Colonic mucosa (tissue), 4 donors: ENCODE measurements at regions not wholly inside any gene's neighbourhood (a gene's known extent, or its start where the extent isn't known, plus 50 kb on each side); places are given as distances from the start of the nearest gene placed in this dataset.
"Not testable (repeated sequence)": the region's sequence is repeated elsewhere in the genome, so short reads cannot be mapped to it uniquely, and the experiment has no call there.

ENCODE experiments used
- DNase-seq: peaks from one replicate; pipeline ENCODE4 v3.0.0-alpha.2; 2020
- H3K27ac ChIP-seq: fragments of 200-600 bp; one replicate; pipeline ENCODE4 v1.8.0; 2021
- H3K27me3 ChIP-seq: fragments of 200-600 bp; one replicate; pipeline ENCODE4 v1.8.0; 2021
- H3K36me3 ChIP-seq: fragments of 200-600 bp; one replicate; pipeline ENCODE4 v1.8.0; 2021
- H3K4me1 ChIP-seq: fragments of 200-600 bp; one replicate; pipeline ENCODE4 v1.8.0; 2021; ENCODE audit warnings: mild to moderate bottlenecking
- H3K4me3 ChIP-seq: fragments of 200-600 bp; one replicate; pipeline ENCODE4 v1.8.0; 2021
- H3K9ac ChIP-seq, 2 donors: one replicate each; pipeline ENCODE4 v1.7.0; 2013; ENCODE audit warnings: control low read depth in 2 of 2, low read depth in 2 of 2, low read length in 2 of 2
- H3K9me3 ChIP-seq: fragments of 200-600 bp; one replicate; pipeline ENCODE4 v1.8.0; 2021
- CTCF ChIP-seq: fragments of 200-600 bp; IDR thresholded peaks from one replicate; pipeline ENCODE4 v1.8.0; 2022; ENCODE audit warnings: antibody characterized with exemption, mild to moderate bottlenecking
- intact Hi-C: fragments of 100-400 bp; cut with DNase I; formaldehyde crosslinking; loops from one replicate; pipeline ENCODE4 v1.14.1; 2022
- donor health status: healthy.
- donor health status: DM: no; HTN: no; CAD: no.
- donor health status: DM: no; HTN: no; CAD: no.

GRCh38 chr14:106269029-106269428 lies 742.6 kb downstream of the TMEM121 start:
- Histone ChIP-seq H3K27me3 (no peaks in the 10 kb centered on the region), H3K4me1 (no peaks in the 10 kb centered on the region), H3K9ac (no peak overlapping the region), H3K27ac (no peak overlapping the region), H3K36me3 (no peaks in the 10 kb centered on the region), H3K9me3 (no peaks in the 10 kb centered on the region), H3K4me3 (no peak overlapping the region)
- no peak for DNase-seq
- intact Hi-C loops: no loop called here
- TF ChIP-seq CTCF: no peak

- H3K36me3 ChIP-seq: no peaks in the 10 kb centered on the region
- intact Hi-C loops: no loop called here
- H3K4me1 ChIP-seq: no peaks in the 10 kb centered on the region
- no peak for TF ChIP-seq CTCF
- no peaks in the 10 kb centered on the region for H3K9me3 ChIP-seq
- DNase-seq: no peak
- H3K27me3 ChIP-seq: no peaks in the 10 kb centered on the region
- no peak overlapping the region for H3K4me3 ChIP-seq
- no peak overlapping the region for H3K9ac ChIP-seq
- H3K27ac ChIP-seq: no peak overlapping the region
Measured at GRCh38 chr14:106269451-106270204, 743.2 kb downstream of the TMEM121 start.

GRCh38 chr14:106270476-106271121 lies 744.2 kb downstream of the TMEM121 start:
- H3K36me3 ChIP-seq, H3K4me1 ChIP-seq, intact Hi-C loops, H3K9me3 ChIP-seq, H3K27me3 ChIP-seq, H3K9ac ChIP-seq, H3K27ac ChIP-seq, DNase-seq, H3K4me3 ChIP-seq: not testable (repeated sequence)

GRCh38 chr14:106276326-106277267 lies 750.2 kb downstream of the TMEM121 start:
- Histone ChIP-seq H3K27me3 (no peaks in the 10 kb centered on the region), H3K4me3 (no peak overlapping the region), H3K9ac (no peak overlapping the region), H3K9me3 (no peaks in the 10 kb centered on the region), H3K36me3 (no peaks in the 10 kb centered on the region), H3K27ac (no peak overlapping the region), H3K4me1 (no peaks in the 10 kb centered on the region)
- DNase-seq: no peak
- no peak for TF ChIP-seq CTCF
- intact Hi-C loops: no loop called here

- no peak for DNase-seq
- H3K36me3 ChIP-seq: no peaks in the 10 kb centered on the region
- intact Hi-C loops: no loop called here
- no peaks in the 10 kb centered on the region for H3K4me1 ChIP-seq
- peak; percentile 55 for TF ChIP-seq CTCF
- no peak overlapping the region for H3K4me3 ChIP-seq
- no peak overlapping the region for H3K27ac ChIP-seq
- no peak overlapping the region for H3K9ac ChIP-seq
- no peaks in the 10 kb centered on the region for H3K27me3 ChIP-seq
- H3K9me3 ChIP-seq: no peaks in the 10 kb centered on the region
Measured at GRCh38 chr14:106277503-106277902, 751.1 kb downstream of the TMEM121 start.
